GM12864 (cell line): ENCODE measurements at regions not wholly inside any gene's neighbourhood (a gene's known extent, or its start where the extent isn't known, plus 50 kb on each side); places are given as distances from the start of the nearest gene placed in this dataset.

ENCODE experiments used
- DNase-seq: peaks from one replicate; pipeline ENCODE4 v3.0.0-alpha.2; 2011; ENCODE audit warnings: low read depth
- H3K4me3 ChIP-seq: 2 replicates; pipeline ENCODE4 v1.5.1; 2011; ENCODE audit warnings: mild to moderate bottlenecking, low read depth, low read length, control low read depth
- CTCF ChIP-seq: IDR thresholded peaks from 2 replicates; pipeline ENCODE4 v1.5.1; 2011; ENCODE audit warnings: low read depth, mild to moderate bottlenecking, moderate library complexity, low read length, control low read depth, inconsistent platforms; ENCODE audit errors: missing control alignments

GRCh38 chr22:22069450-22070370 is 87.1 kb upstream of the TOP3B start:
- DNase-seq: no peak
- TF ChIP-seq CTCF: no peak
- no peak overlapping the region for H3K4me3 ChIP-seq

- DNase-seq: no peak
- no peak overlapping the region for H3K4me3 ChIP-seq
- TF ChIP-seq CTCF: no peak
Measured at GRCh38 chr22:22068657-22069056, 86.1 kb upstream of the TOP3B start.

- no peak overlapping the region for H3K4me3 ChIP-seq
- no peak for TF ChIP-seq CTCF
- no peak for DNase-seq
Measured at GRCh38 chr22:22068025-22068424, 85.4 kb upstream of the TOP3B start.

GRCh38 chr22:22067192-22067591 is 84.6 kb upstream of the TOP3B start:
- TF ChIP-seq CTCF: no peak
- no peak for DNase-seq
- H3K4me3 ChIP-seq: no peak overlapping the region

- no peak for DNase-seq
- H3K4me3 ChIP-seq: no peak overlapping the region
- no peak for TF ChIP-seq CTCF
Measured at GRCh38 chr22:22064580-22064979, 82.0 kb upstream of the TOP3B start.

- no peak for TF ChIP-seq CTCF
- no peak for DNase-seq
- H3K4me3 ChIP-seq: no peak overlapping the region
Measured at GRCh38 chr22:22062306-22062793, 79.8 kb upstream of the TOP3B start.
